DMS 273 (cell line): ENCODE measurements at regions not wholly inside any gene's neighbourhood (a gene's known extent, or its start where the extent isn't known, plus 50 kb on each side); places are given as distances from the start of the nearest gene placed in this dataset.

Experiments used
- DNase-seq: peaks from one replicate; lab custom pipeline; 2025; ENCODE audit not compliant: unreplicated experiment; lab: John Stamatoyannopoulos, UW

DNA sequence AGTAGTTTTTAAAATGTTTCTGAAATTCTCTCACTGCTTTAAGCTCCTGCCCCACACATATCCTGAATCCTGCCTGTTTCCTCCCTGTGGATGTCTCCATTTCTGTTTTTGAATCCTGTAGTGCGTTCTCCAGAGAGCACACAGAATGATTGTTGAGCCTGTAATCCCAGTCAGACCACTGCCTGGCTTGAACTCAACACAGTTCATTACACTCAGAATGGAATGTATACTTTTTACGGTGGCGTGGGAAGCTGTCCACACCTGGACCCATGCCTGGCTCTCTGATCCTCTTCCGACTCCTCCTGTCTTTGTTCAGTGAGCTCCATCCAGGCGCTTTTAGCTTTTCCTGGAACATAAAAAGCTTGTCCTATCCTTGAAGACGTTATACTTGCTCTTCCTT is 1217.0 kb upstream of the PRKX start:
- no peak for DNase-seq

- no peak for DNase-seq
Measured at GRCh38 chrX:4925911-4926310, 1212.5 kb upstream of the PRKX start.

GRCh38 chrX:4909348-4909747 is 1195.9 kb upstream of the PRKX start:
- DNase-seq = no peak

DNA sequence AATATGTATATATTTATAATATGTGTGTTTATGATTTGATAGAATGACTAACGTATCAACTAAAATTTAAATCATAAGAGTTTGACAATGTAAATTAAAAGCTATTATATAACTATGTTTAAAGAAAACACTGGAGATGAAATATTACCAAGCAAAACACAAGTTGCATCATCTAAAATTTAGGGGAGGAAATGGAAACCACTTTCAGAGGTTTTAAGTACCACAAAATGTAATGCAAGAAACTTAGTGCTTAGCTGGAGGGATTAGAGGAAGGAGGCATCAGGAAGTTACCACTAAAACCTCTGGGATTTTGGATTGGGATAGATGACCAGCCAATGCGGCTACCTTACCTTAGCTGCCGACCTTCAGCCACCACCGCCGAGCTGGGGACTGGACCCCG is 1192.1 kb upstream of the PRKX start:
- DNase-seq = no peak

DNA sequence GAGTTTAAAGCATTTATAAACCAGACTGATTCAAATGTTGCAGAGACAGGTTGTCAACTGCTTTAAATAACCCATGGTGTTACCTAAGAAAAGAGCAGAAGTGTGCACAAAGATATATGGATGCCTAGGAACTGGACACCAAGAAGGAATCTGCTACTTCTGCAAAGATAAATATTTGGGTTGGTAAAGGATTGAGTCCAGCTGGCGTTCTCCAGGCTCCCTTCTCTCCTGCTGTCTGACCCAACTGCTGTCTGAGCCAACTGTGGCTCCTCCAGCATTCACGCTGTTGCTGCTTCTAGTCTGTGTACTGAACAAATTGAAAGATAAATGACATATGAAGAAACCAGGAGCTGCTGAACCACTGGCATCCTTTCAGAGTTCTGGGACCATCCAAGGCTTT is 1167.8 kb upstream of the PRKX start:
- no peak for DNase-seq

DNA sequence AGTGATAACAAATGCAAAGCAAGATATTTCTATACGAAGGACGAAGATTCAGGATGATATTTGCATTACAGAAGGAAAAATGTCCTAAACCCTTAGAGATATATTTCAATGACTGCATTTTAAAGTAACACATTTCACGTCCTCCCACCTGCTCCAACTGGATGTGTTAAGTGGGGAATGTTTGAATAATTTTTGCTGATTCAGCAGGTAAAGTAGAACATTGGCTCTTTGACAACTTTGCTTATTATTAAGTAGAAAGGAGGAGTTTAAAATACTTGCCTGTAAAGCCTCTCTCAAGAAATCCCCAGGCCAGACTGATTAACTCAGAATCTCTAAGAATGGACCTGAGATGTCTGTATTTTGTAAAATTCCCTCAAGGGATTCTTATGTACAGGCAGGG is 1165.2 kb upstream of the PRKX start:
- no peak for DNase-seq

DNA sequence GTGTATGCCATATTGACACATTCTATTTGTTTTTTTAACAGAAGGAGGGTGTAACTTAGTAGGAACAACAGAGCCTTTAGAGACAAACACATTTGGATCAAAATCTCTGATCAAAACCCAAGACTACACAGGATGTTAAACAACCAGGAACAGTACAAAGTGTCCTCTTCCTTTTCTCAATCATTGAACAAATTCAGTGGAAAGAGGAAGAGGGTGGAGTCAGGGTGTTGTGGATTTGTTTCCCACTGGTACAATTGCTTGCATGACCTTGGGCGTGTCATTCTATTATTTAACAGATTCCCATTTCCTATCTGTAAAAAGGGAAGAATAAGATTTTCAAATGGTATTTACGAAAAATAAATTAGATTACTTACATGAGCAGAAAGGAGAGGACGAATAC is 1162.8 kb upstream of the PRKX start:
- no peak for DNase-seq

GRCh38 chrX:4851534-4851933 is 1138.1 kb upstream of the PRKX start:
- no peak for DNase-seq

- no peak for DNase-seq
Measured at GRCh38 chrX:4850312-4850711, 1136.9 kb upstream of the PRKX start.

- DNase-seq = no peak
Measured at GRCh38 chrX:4844376-4844775, 1130.9 kb upstream of the PRKX start.

DNA sequence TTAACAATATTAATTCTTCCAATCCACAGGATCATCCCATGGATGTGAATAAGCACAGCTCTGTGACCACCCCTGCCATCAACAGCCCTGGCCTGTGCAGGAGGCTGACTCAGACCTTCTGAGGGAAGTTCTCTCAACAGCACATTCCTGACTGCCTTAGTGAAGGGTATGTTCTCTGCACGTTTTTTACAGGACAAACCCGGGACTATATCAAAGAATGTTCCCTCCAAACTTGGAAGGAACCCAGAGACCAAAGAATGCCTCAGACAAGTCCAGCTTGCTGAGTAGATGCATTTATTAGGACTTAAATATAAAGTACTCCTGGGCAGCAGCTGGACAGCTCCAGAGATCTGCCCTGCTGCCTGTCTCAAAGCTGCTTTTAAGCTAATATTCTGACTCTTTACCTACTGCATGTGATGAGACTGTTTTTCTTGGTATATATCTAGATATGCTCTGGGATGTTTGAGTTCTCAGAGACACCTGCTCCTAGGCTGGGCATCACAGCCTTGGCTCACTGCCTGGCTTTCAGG is 1127.8 kb upstream of the PRKX start:
- DNase-seq = no peak

DNA sequence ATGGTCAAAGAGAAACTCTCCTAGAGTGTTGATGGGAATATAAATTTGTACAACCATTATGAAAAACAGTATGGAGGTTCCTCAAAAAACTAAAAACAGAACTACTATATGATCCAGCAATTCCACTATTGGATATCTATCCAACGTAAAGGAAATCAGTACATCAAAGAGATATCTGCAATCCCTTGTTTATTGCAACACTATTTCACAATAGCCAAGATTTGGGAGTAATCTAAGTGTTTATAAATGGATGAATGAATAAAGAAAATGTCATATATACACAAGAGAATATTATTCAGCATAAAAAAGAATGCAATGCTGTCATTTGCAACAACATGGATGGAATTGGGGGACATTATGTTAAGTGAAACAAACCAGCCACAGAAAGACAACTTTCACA is 1118.1 kb upstream of the PRKX start:
- no peak for DNase-seq

- no peak for DNase-seq
Measured at GRCh38 chrX:4830880-4831557, 1117.6 kb upstream of the PRKX start.

GRCh38 chrX:4825550-4825949 is 1112.1 kb upstream of the PRKX start:
- DNase-seq = no peak

GRCh38 chrX:4809571-4809970 is 1096.1 kb upstream of the PRKX start:
- no peak for DNase-seq

DNA sequence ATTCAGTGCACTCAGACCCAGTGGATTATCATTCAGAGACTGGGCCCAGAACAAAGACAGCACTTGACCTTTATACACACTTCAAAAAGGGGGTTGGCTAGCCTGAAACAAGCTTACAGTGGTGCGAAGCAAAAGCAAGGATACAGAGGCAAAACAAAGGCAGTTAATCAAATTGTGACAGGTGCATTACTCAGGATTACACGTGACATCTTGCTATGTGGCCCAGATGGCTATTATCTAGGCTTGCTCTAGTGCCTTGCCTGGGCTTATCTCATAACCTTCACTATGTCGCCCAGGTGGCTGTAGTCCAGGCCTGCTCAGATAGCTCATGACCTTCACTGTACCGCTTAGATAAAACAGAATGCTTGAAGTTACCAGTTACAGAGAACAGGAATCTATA is 1092.1 kb upstream of the PRKX start:
- DNase-seq = no peak

- DNase-seq = no peak
Measured at GRCh38 chrX:4800756-4801155, 1087.3 kb upstream of the PRKX start.

DNA sequence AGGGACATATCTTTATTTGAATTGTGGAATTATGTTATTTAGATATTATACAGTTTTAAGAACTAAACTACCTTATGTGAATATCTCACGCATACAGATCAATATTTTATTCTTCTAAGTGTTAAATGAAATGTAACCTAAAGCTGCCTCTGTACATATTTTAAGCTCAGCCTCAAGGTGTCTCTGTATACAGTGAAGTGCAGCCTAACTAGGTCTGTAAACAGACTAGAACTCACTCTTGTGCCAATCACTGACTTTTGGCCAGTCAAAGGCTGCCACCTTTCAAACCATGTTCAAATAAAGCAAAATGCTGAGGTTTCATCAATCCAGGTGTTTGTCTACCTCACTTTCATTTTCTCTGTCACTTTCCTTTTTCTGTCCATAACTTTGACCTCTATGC is 1074.5 kb upstream of the PRKX start:
- no peak for DNase-seq

- DNase-seq = no peak
Measured at GRCh38 chrX:4764888-4765287, 1051.4 kb upstream of the PRKX start.

DNA sequence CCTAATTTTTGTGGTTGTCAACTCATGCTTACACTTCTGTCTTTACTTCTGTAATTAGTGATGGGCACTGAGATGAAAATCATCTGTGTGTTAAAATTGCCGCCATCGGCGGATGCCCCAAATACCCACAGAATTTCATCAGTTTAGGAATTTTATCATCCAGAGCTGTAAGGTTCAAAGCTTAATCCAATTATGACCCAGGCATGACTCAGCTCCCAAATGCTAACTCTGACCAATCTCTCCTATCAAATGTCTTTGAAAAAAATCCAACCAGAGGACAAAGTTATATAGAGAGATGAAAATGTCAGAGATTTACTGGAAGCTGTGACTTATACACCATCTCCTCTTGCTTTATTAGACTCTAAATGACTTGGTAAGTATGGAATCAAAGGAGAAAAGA is 1048.7 kb upstream of the PRKX start:
- DNase-seq = no peak

DNA sequence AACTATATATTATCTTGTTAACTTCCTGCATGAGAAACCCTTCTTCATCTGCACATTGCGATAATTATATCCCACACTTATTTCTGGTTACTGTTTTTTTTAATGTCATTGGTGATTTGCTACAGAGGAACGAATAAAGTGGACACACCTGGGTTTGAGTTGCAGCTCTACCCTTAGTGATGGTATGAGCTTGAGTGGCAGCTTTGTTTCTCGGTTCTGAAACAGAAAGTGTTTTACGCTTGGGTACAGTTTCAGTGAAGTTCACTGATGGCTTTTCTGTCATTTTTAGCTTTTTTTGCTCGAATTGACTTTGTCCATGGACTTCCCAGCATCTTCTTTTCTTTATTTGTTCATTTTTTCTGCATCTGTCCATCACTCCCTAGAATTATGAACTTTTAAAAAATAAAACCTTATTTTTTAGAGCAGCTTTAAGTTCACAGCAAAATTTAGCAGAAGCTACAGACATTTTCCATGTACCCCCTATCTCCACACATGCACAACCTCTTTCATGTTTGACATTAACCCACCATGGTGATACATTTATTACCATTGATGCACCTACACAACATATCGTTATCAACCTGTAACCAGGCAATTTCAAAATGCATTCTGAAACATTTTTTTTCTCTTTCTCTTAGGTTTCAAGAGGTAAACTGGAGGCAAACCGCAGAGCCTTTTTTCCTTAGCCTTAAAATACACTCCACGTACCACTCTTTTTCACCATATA is 1041.6 kb upstream of the PRKX start:
- DNase-seq = no peak

DNA sequence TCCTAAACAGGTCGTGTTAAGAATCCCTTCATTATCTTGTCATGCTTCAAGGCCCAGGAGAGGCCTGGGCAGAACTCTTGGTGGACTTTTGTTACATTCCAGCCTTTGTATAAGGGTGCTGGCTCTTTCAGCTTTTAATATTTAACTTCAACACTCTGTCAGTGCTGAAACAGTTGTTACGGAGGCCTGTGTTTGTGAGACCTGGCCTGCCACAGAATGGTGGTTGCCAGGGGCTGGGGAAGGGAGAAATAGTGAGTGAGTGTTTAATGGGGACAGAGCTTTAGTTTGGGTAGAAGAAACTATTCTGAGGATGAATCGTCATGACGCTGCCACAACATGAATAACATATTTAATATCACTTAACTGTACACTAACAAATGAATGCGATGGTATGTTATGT is 1027.6 kb upstream of the PRKX start:
- DNase-seq = no peak

- DNase-seq = no peak
Measured at GRCh38 chrX:4735299-4735698, 1021.9 kb upstream of the PRKX start.
